GM21515 (cell line): ENCODE measurements at regions not wholly inside any gene's neighbourhood (a gene's known extent, or its start where the extent isn't known, plus 50 kb on each side); places are given as distances from the start of the nearest gene placed in this dataset.
"Not testable (repeated sequence)": the region's sequence is repeated elsewhere in the genome, so short reads cannot be mapped to it uniquely, and the experiment has no call there.

Experiments used
- ATAC-seq: cut with Tn5 transposase; IDR thresholded peaks from one replicate; pipeline ENCODE4 v1.9.1; 2021; ENCODE audit not compliant: unreplicated experiment

- ATAC-seq, result no peak
Measured at GRCh38 chr10:2812631-2813030, 254.7 kb upstream of the PFKP start.

- ATAC-seq, result no peak
Measured at GRCh38 chr10:2800178-2800577, 267.2 kb upstream of the PFKP start.

GRCh38 chr10:2798336-2799022, 268.9 kb upstream of the PFKP start:
- no peak for ATAC-seq

- peak; percentile 63 for ATAC-seq
Measured at GRCh38 chr10:2791774-2792443, 275.4 kb upstream of the PFKP start.

GRCh38 chr10:2790396-2791188, 276.8 kb upstream of the PFKP start:
- no peak for ATAC-seq

GRCh38 chr10:2786251-2786650, 281.1 kb upstream of the PFKP start:
- ATAC-seq, result no peak

- no peak for ATAC-seq
Measured at GRCh38 chr10:2784766-2785165, 282.6 kb upstream of the PFKP start.

- ATAC-seq, result no peak
Measured at GRCh38 chr10:2782950-2783349, 284.4 kb upstream of the PFKP start.

GRCh38 chr10:2782265-2782664, 285.1 kb upstream of the PFKP start:
- ATAC-seq, result no peak

- ATAC-seq, result no peak
Measured at GRCh38 chr10:2777666-2778355, 289.5 kb upstream of the PFKP start.

- no peak for ATAC-seq
Measured at GRCh38 chr10:2772816-2773631, 294.3 kb upstream of the PFKP start.

- ATAC-seq, result no peak
Measured at GRCh38 chr10:2772135-2772534, 295.2 kb upstream of the PFKP start.

GRCh38 chr10:2767293-2767692, 300.1 kb upstream of the PFKP start:
- not testable (repeated sequence) for ATAC-seq

GRCh38 chr10:2761971-2762370, 305.4 kb upstream of the PFKP start:
- ATAC-seq, result no peak

GRCh38 chr10:2761311-2761710, 306.0 kb upstream of the PFKP start:
- ATAC-seq, result no peak

- no peak for ATAC-seq
Measured at GRCh38 chr10:2760736-2761135, 306.6 kb upstream of the PFKP start.

- ATAC-seq, result no peak
Measured at GRCh38 chr10:2759233-2759632, 308.1 kb upstream of the PFKP start.

- no peak for ATAC-seq
Measured at GRCh38 chr10:2754943-2755342, 312.4 kb upstream of the PFKP start.

GRCh38 chr10:2748287-2748686, 319.1 kb upstream of the PFKP start:
- no peak for ATAC-seq

- no peak for ATAC-seq
Measured at GRCh38 chr10:2746638-2747037, 320.7 kb upstream of the PFKP start.

GRCh38 chr10:2745666-2746065, 321.7 kb upstream of the PFKP start:
- no peak for ATAC-seq
